Neural cell (in vitro differentiated cells): ENCODE measurements at regions not wholly inside any gene's neighbourhood (a gene's known extent, or its start where the extent isn't known, plus 50 kb on each side); places are given as distances from the start of the nearest gene placed in this dataset.

Source experiments
- H2AFZ ChIP-seq: fragments of 200-600, 300-800 bp; sonication (generic), shearing (Covaris generic); 2 replicates; pipeline ENCODE4 v1.6.0; 2014; ENCODE audit warnings: low read depth, mild to moderate bottlenecking, antibody characterized with exemption, low read length, moderate library complexity
- H3F3A ChIP-seq: fragments of 200-600 bp; shearing (Covaris generic); 2 replicates; pipeline ENCODE4 v1.6.1; 2016; ENCODE audit warnings: mild to moderate bottlenecking, moderate library complexity, mixed read lengths, antibody characterized with exemption, low read length; ENCODE audit not compliant: insufficient read depth, poor library complexity, severe bottlenecking
- H3K27ac ChIP-seq: fragments of 200-600, 300-800 bp; sonication (generic), shearing (Covaris generic); 2 replicates; pipeline ENCODE4 v1.5.1; 2014; ENCODE audit warnings: mild to moderate bottlenecking, low read length, moderate library complexity
- H3K27me3 ChIP-seq: fragments of 300-800, 200-600 bp; sonication (generic), shearing (Covaris generic); 2 replicates; pipeline ENCODE4 v1.6.0; 2014; ENCODE audit warnings: mild to moderate bottlenecking, low read depth, low read length, moderate library complexity; ENCODE audit not compliant: insufficient read depth
- H3K36me3 ChIP-seq: fragments of 300-800, 200-600 bp; sonication (generic), shearing (Covaris generic); 2 replicates; pipeline ENCODE4 v1.5.1; 2014; ENCODE audit warnings: mild to moderate bottlenecking, antibody characterized with exemption, low read length, moderate library complexity; ENCODE audit not compliant: insufficient read depth
- H3K4me2 ChIP-seq: fragments of 300-800, 200-600 bp; sonication (generic), shearing (Covaris generic); 2 replicates; pipeline ENCODE4 v1.6.0; 2014; ENCODE audit warnings: mild to moderate bottlenecking, low read length
- H3K4me3 ChIP-seq: fragments of 300-800, 200-600 bp; sonication (generic), shearing (Covaris generic); 2 replicates; pipeline ENCODE4 v1.5.1; 2014; ENCODE audit warnings: mild to moderate bottlenecking, low read length, moderate library complexity
- H3K79me2 ChIP-seq: fragments of 200-600 bp; shearing (Covaris generic); replicated peaks from 2 replicates; pipeline ENCODE4 v1.6.0; 2014; ENCODE audit warnings: mild to moderate bottlenecking, low read length, moderate library complexity; ENCODE audit not compliant: insufficient read depth
- H3K9ac ChIP-seq: fragments of 300-800, 200-600 bp; sonication (generic), shearing (Covaris generic); 2 replicates; pipeline ENCODE4 v1.6.1; 2016; ENCODE audit warnings: mild to moderate bottlenecking, low read length, mixed read lengths
- H3K9me2 ChIP-seq: fragments of 200-600 bp; shearing (Covaris generic); 2 replicates; pipeline ENCODE4 v1.6.1; 2016; ENCODE audit warnings: mild to moderate bottlenecking, low read length, mixed read lengths; ENCODE audit not compliant: insufficient read depth
- H3K9me3 ChIP-seq: fragments of 200-600, 300-800 bp; sonication (generic), shearing (Covaris generic); 2 replicates; pipeline ENCODE4 v1.6.1; 2016; ENCODE audit warnings: mild to moderate bottlenecking, mixed run types, low read length, moderate library complexity, mixed read lengths
- H4K20me1 ChIP-seq: fragments of 200-600 bp; shearing (Covaris generic); 2 replicates; pipeline ENCODE4 v1.6.1; 2016; ENCODE audit warnings: mild to moderate bottlenecking, mixed run types; ENCODE audit not compliant: insufficient read depth
- EP300 ChIP-seq: fragments of 450-650 bp; conservative IDR thresholded peaks from 2 replicates; pipeline ENCODE4 v1.6.1; 2014; ENCODE audit warnings: antibody characterized with exemption, mild to moderate bottlenecking, moderate library complexity; ENCODE audit not compliant: poor library complexity, severe bottlenecking
- EZH2 ChIP-seq: fragments of 200-600, 300-800 bp; shearing (Covaris generic), sonication (generic); IDR thresholded peaks from 2 replicates; pipeline ENCODE4 v1.6.1; 2014; ENCODE audit warnings: antibody characterized with exemption, low read length, borderline replicate concordance, mild to moderate bottlenecking; ENCODE audit not compliant: insufficient read depth, poor library complexity, severe bottlenecking
- MXI1 ChIP-seq: fragments of 450-650 bp; conservative IDR thresholded peaks from 2 replicates; pipeline ENCODE4 v1.6.1; 2014; ENCODE audit warnings: antibody characterized with exemption, mild to moderate bottlenecking; ENCODE audit not compliant: poor library complexity, severe bottlenecking
- POLR2AphosphoS5 ChIP-seq: IDR thresholded peaks from 2 replicates; pipeline ENCODE4 v1.6.1; 2012
- RAD21 ChIP-seq: fragments of 450-650 bp; conservative IDR thresholded peaks from 2 replicates; pipeline ENCODE4 v1.6.1; 2014; ENCODE audit warnings: antibody characterized with exemption, mild to moderate bottlenecking, moderate library complexity
- SMC3 ChIP-seq: fragments of 450-650 bp; conservative IDR thresholded peaks from 2 replicates; pipeline ENCODE4 v1.6.1; 2014; ENCODE audit warnings: antibody characterized with exemption, mild to moderate bottlenecking, moderate library complexity; ENCODE audit not compliant: poor library complexity
- TAF1 ChIP-seq: IDR thresholded peaks from 2 replicates; pipeline ENCODE4 v1.6.1; 2012; ENCODE audit warnings: low read depth
- TF ChIP-seq, protein P1 (sequence below): fragments of 450-650 bp; IDR thresholded peaks from 2 replicates; pipeline ENCODE4 v1.5.1; 2014; ENCODE audit warnings: antibody characterized with exemption, mild to moderate bottlenecking, moderate library complexity; ENCODE audit not compliant: poor library complexity, severe bottlenecking
- TF ChIP-seq, protein P2 (sequence below): IDR thresholded peaks from 2 replicates; pipeline ENCODE4 v1.6.1; 2012; ENCODE audit warnings: borderline replicate concordance

DNA sequence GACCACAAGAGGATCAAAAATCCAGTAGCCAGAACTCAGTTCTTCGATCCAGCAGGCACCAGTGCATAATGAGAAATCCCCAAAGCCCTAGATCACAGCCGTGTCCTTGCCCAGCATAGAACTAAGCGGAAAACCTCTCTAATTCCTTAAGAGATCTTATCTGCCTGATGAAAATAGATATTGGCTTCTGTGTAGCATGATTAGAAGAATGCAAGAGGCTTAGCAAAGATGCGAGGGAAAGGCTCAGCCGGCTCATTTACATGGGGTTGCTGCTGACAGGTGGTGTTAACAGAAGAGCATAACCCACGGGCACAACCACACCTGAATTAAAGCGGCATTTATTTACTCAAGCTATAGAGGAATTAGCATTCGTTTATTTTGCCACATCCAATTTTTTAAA lies 400.0 kb upstream of the ADAMTS16 start:
- Histone ChIP-seq H3K9ac (no peak overlapping the region), H3K79me2 (no peaks in the 10 kb centered on the region), H3K9me2 (no peaks in the 10 kb centered on the region), H3K36me3 (no peaks in the 10 kb centered on the region), H3K9me3 (peaks cover 5% of the 10 kb centered on the region), H3K27me3 (no peaks in the 10 kb centered on the region), H2AFZ (no peak overlapping the region), H3K4me3 (no peak overlapping the region), H3K4me2 (no peak overlapping the region), H3K27ac (no peak overlapping the region), H4K20me1 (no peaks in the 10 kb centered on the region), H3F3A (no peaks in the 10 kb centered on the region)
- no peak for TF ChIP-seq EZH2
- TF ChIP-seq POLR2AphosphoS5: no peak
- no peak for TF ChIP-seq RAD21
- TF ChIP-seq SMC3: no peak
- TF ChIP-seq TAF1: no peak
- TF ChIP-seq, protein P1, sequence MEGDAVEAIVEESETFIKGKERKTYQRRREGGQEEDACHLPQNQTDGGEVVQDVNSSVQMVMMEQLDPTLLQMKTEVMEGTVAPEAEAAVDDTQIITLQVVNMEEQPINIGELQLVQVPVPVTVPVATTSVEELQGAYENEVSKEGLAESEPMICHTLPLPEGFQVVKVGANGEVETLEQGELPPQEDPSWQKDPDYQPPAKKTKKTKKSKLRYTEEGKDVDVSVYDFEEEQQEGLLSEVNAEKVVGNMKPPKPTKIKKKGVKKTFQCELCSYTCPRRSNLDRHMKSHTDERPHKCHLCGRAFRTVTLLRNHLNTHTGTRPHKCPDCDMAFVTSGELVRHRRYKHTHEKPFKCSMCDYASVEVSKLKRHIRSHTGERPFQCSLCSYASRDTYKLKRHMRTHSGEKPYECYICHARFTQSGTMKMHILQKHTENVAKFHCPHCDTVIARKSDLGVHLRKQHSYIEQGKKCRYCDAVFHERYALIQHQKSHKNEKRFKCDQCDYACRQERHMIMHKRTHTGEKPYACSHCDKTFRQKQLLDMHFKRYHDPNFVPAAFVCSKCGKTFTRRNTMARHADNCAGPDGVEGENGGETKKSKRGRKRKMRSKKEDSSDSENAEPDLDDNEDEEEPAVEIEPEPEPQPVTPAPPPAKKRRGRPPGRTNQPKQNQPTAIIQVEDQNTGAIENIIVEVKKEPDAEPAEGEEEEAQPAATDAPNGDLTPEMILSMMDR: no peak
- no peak for TF ChIP-seq MXI1
- TF ChIP-seq, protein P2, sequence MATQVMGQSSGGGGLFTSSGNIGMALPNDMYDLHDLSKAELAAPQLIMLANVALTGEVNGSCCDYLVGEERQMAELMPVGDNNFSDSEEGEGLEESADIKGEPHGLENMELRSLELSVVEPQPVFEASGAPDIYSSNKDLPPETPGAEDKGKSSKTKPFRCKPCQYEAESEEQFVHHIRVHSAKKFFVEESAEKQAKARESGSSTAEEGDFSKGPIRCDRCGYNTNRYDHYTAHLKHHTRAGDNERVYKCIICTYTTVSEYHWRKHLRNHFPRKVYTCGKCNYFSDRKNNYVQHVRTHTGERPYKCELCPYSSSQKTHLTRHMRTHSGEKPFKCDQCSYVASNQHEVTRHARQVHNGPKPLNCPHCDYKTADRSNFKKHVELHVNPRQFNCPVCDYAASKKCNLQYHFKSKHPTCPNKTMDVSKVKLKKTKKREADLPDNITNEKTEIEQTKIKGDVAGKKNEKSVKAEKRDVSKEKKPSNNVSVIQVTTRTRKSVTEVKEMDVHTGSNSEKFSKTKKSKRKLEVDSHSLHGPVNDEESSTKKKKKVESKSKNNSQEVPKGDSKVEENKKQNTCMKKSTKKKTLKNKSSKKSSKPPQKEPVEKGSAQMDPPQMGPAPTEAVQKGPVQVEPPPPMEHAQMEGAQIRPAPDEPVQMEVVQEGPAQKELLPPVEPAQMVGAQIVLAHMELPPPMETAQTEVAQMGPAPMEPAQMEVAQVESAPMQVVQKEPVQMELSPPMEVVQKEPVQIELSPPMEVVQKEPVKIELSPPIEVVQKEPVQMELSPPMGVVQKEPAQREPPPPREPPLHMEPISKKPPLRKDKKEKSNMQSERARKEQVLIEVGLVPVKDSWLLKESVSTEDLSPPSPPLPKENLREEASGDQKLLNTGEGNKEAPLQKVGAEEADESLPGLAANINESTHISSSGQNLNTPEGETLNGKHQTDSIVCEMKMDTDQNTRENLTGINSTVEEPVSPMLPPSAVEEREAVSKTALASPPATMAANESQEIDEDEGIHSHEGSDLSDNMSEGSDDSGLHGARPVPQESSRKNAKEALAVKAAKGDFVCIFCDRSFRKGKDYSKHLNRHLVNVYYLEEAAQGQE: no peak
- no peak for TF ChIP-seq EP300

DNA sequence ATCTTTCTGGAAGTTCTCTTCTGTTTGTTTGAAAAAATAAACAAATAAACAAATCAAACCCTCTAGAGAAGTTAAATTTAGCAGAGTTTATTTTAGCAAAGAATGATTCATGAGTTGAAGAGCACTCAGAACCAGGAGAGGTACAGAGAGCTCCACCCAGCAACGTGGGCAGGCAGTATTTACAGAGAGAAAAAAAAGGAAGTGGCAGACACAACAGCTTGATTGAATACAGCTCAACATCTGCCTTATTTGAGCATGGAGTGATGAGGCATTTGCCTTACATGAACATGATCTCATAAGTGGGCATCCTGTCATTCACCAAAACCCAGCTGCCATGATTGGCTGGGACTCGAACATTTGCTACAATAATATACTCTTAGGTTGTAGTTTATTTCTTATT lies 381.6 kb upstream of the ADAMTS16 start:
- H4K20me1 ChIP-seq: no peaks in the 10 kb centered on the region
- H3K9me2 ChIP-seq: no peaks in the 10 kb centered on the region
- no peaks in the 10 kb centered on the region for H3K36me3 ChIP-seq
- H3K4me2 ChIP-seq: no peak overlapping the region
- H3K4me3 ChIP-seq: no peak overlapping the region
- H3F3A ChIP-seq: no peaks in the 10 kb centered on the region
- no peaks in the 10 kb centered on the region for H3K9me3 ChIP-seq
- no peak for TF ChIP-seq EP300
- H3K27me3 ChIP-seq: no peaks in the 10 kb centered on the region
- no peak overlapping the region for H3K27ac ChIP-seq
- H3K9ac ChIP-seq: no peak overlapping the region
- H3K79me2 ChIP-seq: no peaks in the 10 kb centered on the region
- no peak overlapping the region for H2AFZ ChIP-seq

DNA sequence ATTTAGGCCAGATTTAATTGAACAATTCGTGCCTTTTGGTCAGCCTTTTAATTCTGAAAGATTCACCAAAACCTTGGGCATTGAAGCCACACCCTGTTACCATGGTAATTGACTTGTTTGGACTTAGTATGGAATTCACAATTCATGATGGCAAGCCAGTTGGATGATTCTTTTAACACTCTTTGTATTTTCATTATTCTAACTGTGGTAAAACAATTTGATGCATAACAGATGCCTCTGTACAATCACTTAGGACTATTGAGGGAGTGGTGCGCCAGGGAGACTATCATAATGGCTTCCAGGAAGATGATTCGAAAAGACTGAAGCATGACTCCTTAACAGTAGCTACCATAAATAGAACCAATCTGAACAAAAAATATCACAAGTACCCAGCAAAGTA lies 381.1 kb upstream of the ADAMTS16 start:
- no peak overlapping the region for H2AFZ ChIP-seq
- no peak overlapping the region for H3K9ac ChIP-seq
- no peak overlapping the region for H3K27ac ChIP-seq
- H4K20me1 ChIP-seq: no peaks in the 10 kb centered on the region
- no peaks in the 10 kb centered on the region for H3K27me3 ChIP-seq
- TF ChIP-seq SMC3: no peak
- no peak for TF ChIP-seq RAD21
- TF ChIP-seq, protein P2: no peak
- no peak for TF ChIP-seq EZH2
- no peak for TF ChIP-seq POLR2AphosphoS5
- no peak for TF ChIP-seq MXI1
- no peak for TF ChIP-seq TAF1
- TF ChIP-seq, protein P1: no peak
- TF ChIP-seq EP300: no peak
- H3K9me2 ChIP-seq: no peaks in the 10 kb centered on the region
- no peaks in the 10 kb centered on the region for H3F3A ChIP-seq
- H3K79me2 ChIP-seq: no peaks in the 10 kb centered on the region
- no peaks in the 10 kb centered on the region for H3K9me3 ChIP-seq
- H3K4me2 ChIP-seq: no peak overlapping the region
- no peaks in the 10 kb centered on the region for H3K36me3 ChIP-seq
- H3K4me3 ChIP-seq: no peak overlapping the region
